ENCODE measurements at regions not wholly inside any gene's neighbourhood (a gene's known extent, or its start where the extent isn't known, plus 50 kb on each side); places are given as distances from the start of the nearest gene placed in this dataset.

- H3K27ac ChIP-seq (ENCODE audit: low read depth in 1 of 2, low read length in 1 of 2), result no peak overlapping the region
- WGBS, 2 donors, result 74 to 75% methylated on average over 5 of the region's 5 CpGs
- no peaks in the 10 kb centered on the region for H3K27me3 ChIP-seq (ENCODE audit: control insufficient read depth in 3 of 3, insufficient read depth in 3 of 3, low read length in 2 of 3)
- no peaks in the 10 kb centered on the region for H3K36me3 ChIP-seq (ENCODE audit: control insufficient read depth in 4 of 4, insufficient read depth in 4 of 4, low read length in 4 of 4)
- no peak overlapping the region for H3K4me3 ChIP-seq
- ATAC-seq (ENCODE audit: insufficient read depth, low FRiP score), result no peak
- peaks cover 0 to 3% (median under 1%) of the 10 kb centered on the region in 4 donors for H3K9me3 ChIP-seq (ENCODE audit: control insufficient read depth in 4 of 4, insufficient read depth in 3 of 4, low read length in 3 of 4)
- TF ChIP-seq CTCF (IDR thresholded peaks at IDR 0.05; ENCODE audit: control extremely low read depth, extremely low read depth), result no peak
- no peak for DNase-seq
- H3K4me1 ChIP-seq (ENCODE audit: control insufficient read depth in 5 of 5, insufficient read depth in 5 of 5, low read length in 5 of 5), result no peaks in the 10 kb centered on the region
- H3K9ac ChIP-seq (ENCODE audit: insufficient read depth in 1 of 2, low read length in 2 of 2), result no peak overlapping the region
Observed at GRCh38 chr4:64883087-64883807, 474.0 kb upstream of the TECRL start.

GRCh38 chr4:64882311-64883086, 473.2 kb upstream of the TECRL start:
- Histone ChIP-seq H3K27ac (ENCODE audit: low read depth in 1 of 2, low read length in 1 of 2) (no peak overlapping the region), H3K27me3 (ENCODE audit: control insufficient read depth in 3 of 3, insufficient read depth in 3 of 3, low read length in 2 of 3) (no peaks in the 10 kb centered on the region), H3K4me3 (no peak overlapping the region), H3K36me3 (ENCODE audit: control insufficient read depth in 4 of 4, insufficient read depth in 4 of 4, low read length in 4 of 4) (no peaks in the 10 kb centered on the region), H3K4me1 (ENCODE audit: control insufficient read depth in 5 of 5, insufficient read depth in 5 of 5, low read length in 5 of 5) (no peaks in the 10 kb centered on the region), H3K9ac (ENCODE audit: insufficient read depth in 1 of 2, low read length in 2 of 2) (no peak overlapping the region), H3K9me3 (ENCODE audit: control insufficient read depth in 4 of 4, insufficient read depth in 3 of 4, low read length in 3 of 4) (peaks cover 0 to 3% (median 0%) of the 10 kb centered on the region in 4 donors)
- DNase-seq (no peak), ATAC-seq (ENCODE audit: insufficient read depth, low FRiP score) (no peak)
- WGBS, 2 donors, result 69 to 70% methylated on average over 2 of the region's 2 CpGs
- TF ChIP-seq CTCF (IDR thresholded peaks at IDR 0.05; ENCODE audit: control extremely low read depth, extremely low read depth), result no peak

GRCh38 chr4:64880557-64880956, 471.3 kb upstream of the TECRL start:
- H3K9ac ChIP-seq (ENCODE audit: insufficient read depth in 1 of 2, low read length in 2 of 2), result no peak overlapping the region
- no peaks in the 10 kb centered on the region for H3K36me3 ChIP-seq (ENCODE audit: control insufficient read depth in 4 of 4, insufficient read depth in 4 of 4, low read length in 4 of 4)
- no peaks in the 10 kb centered on the region for H3K9me3 ChIP-seq (ENCODE audit: control insufficient read depth in 4 of 4, insufficient read depth in 3 of 4, low read length in 3 of 4)
- ATAC-seq (ENCODE audit: insufficient read depth, low FRiP score) (no peak), DNase-seq (no peak)
- TF ChIP-seq CTCF (IDR thresholded peaks at IDR 0.05; ENCODE audit: control extremely low read depth, extremely low read depth), result no peak
- 94% methylated on average over 12 of the region's 12 CpGs for WGBS, 2 donors
- H3K4me1 ChIP-seq (ENCODE audit: control insufficient read depth in 5 of 5, insufficient read depth in 5 of 5, low read length in 5 of 5), result no peaks in the 10 kb centered on the region
- H3K4me3 ChIP-seq, result no peak overlapping the region
- H3K27me3 ChIP-seq (ENCODE audit: control insufficient read depth in 3 of 3, insufficient read depth in 3 of 3, low read length in 2 of 3), result no peaks in the 10 kb centered on the region
- H3K27ac ChIP-seq (ENCODE audit: low read depth in 1 of 2, low read length in 1 of 2), result no peak overlapping the region
